ENCODE measurements at regions not wholly inside any gene's neighbourhood (a gene's known extent, or its start where the extent isn't known, plus 50 kb on each side); places are given as distances from the start of the nearest gene placed in this dataset.

- intact Hi-C loops (cut with micrococcal nuclease): no loop called here
- DNase-seq: no peak
- ATAC-seq: no peak
These were observed 183.1 kb downstream of the FAT4 start for GRCh38 chr4:125497861-125498260.

- intact Hi-C loops (cut with micrococcal nuclease): no loop called here
- DNase-seq (no peak), ATAC-seq (no peak)
These were observed 184.2 kb downstream of the FAT4 start for GRCh38 chr4:125498981-125499380.

GRCh38 chr4:125501090-125501489 is 186.3 kb downstream of the FAT4 start:
- no peak for DNase-seq
- intact Hi-C loops (cut with micrococcal nuclease): no loop called here

GRCh38 chr4:125501568-125501967 is 186.8 kb downstream of the FAT4 start:
- DNase-seq (no peak), ATAC-seq (no peak)
- intact Hi-C loops (cut with micrococcal nuclease): no loop called here

More at GRCh38 chr4:125501090-125501489, 186.3 kb downstream of the FAT4 start:
- ATAC-seq: no peak

GRCh38 chr4:125505621-125506020 is 190.9 kb downstream of the FAT4 start:
- DNase-seq: no peak
- intact Hi-C loops (cut with micrococcal nuclease): no loop called here
- ATAC-seq: peak; percentile 59

GRCh38 chr4:125507141-125507540 is 192.4 kb downstream of the FAT4 start:
- no peak for DNase-seq
- no peak for ATAC-seq
- intact Hi-C loops (cut with micrococcal nuclease): no loop called here

GRCh38 chr4:125511715-125512114 is 197.0 kb downstream of the FAT4 start:
- intact Hi-C loops (cut with micrococcal nuclease): no loop called here
- ATAC-seq: no peak
- no peak for DNase-seq

- intact Hi-C loops (cut with micrococcal nuclease): no loop called here
- DNase-seq (no peak), ATAC-seq (no peak)
These were observed 200.3 kb downstream of the FAT4 start for GRCh38 chr4:125515016-125515415.

- ATAC-seq: no peak
- no peak for DNase-seq
- intact Hi-C loops (cut with micrococcal nuclease): no loop called here
These were observed 203.1 kb downstream of the FAT4 start for GRCh38 chr4:125517831-125518230.

- intact Hi-C loops (cut with micrococcal nuclease): no loop called here
- ATAC-seq (no peak), DNase-seq (no peak)
These were observed 203.5 kb downstream of the FAT4 start for GRCh38 chr4:125518281-125518680.

GRCh38 chr4:125519371-125520146 is 204.8 kb downstream of the FAT4 start:
- intact Hi-C loops (cut with micrococcal nuclease): no loop called here

GRCh38 chr4:125520258-125520990 is 205.7 kb downstream of the FAT4 start:
- intact Hi-C loops (cut with micrococcal nuclease): no loop called here
- DNase-seq: no peak
- no peak for ATAC-seq

More at GRCh38 chr4:125519371-125520146, 204.8 kb downstream of the FAT4 start:
- ATAC-seq (no peak), DNase-seq (no peak)

GRCh38 chr4:125522588-125522987 is 207.8 kb downstream of the FAT4 start:
- DNase-seq: no peak
- no peak for ATAC-seq
- intact Hi-C loops (cut with micrococcal nuclease): no loop called here

- intact Hi-C loops (cut with micrococcal nuclease): no loop called here
- no peak for ATAC-seq
- no peak for DNase-seq
These were observed 208.2 kb downstream of the FAT4 start for GRCh38 chr4:125522992-125523391.

GRCh38 chr4:125526420-125526819 is 211.7 kb downstream of the FAT4 start:
- intact Hi-C loops (cut with micrococcal nuclease): no loop called here
- DNase-seq (no peak), ATAC-seq (no peak)

GRCh38 chr4:125527681-125528080 is 212.9 kb downstream of the FAT4 start:
- ATAC-seq (no peak), DNase-seq (no peak)
- intact Hi-C loops (cut with micrococcal nuclease): no loop called here

- DNase-seq: no peak
- no peak for ATAC-seq
- intact Hi-C loops (cut with micrococcal nuclease): no loop called here
These were observed 214.3 kb downstream of the FAT4 start for GRCh38 chr4:125529071-125529470.

- ATAC-seq (no peak), DNase-seq (no peak)
- intact Hi-C loops (cut with micrococcal nuclease): no loop called here
These were observed 223.9 kb downstream of the FAT4 start for GRCh38 chr4:125538670-125539069.

- DNase-seq (no peak), ATAC-seq (no peak)
- intact Hi-C loops (cut with micrococcal nuclease): no loop called here
These were observed 224.9 kb downstream of the FAT4 start for GRCh38 chr4:125539691-125540090.

GRCh38 chr4:125541836-125542385 is 227.2 kb downstream of the FAT4 start:
- intact Hi-C loops (cut with micrococcal nuclease): no loop called here
- ATAC-seq: no peak
- DNase-seq: no peak
